Osteocyte (in vitro differentiated cells): ENCODE measurements at regions not wholly inside any gene's neighbourhood (a gene's known extent, or its start where the extent isn't known, plus 50 kb on each side); places are given as distances from the start of the nearest gene placed in this dataset.

Source experiments
- DNase-seq: peaks from one replicate; pipeline ENCODE4 v3.0.0; 2021; ENCODE audit warnings: mixed read lengths; ENCODE audit not compliant: unreplicated experiment; ENCODE audit errors: extremely low spot score
- H3K27ac Mint-ChIP-seq: one replicate; pipeline ENCODE4 v1.8.0; 2021; ENCODE audit warnings: mild to moderate bottlenecking, mixed read lengths; ENCODE audit not compliant: unreplicated experiment
- H3K27me3 Mint-ChIP-seq: one replicate; pipeline ENCODE4 v1.8.0; 2021; ENCODE audit warnings: mixed read lengths; ENCODE audit not compliant: unreplicated experiment
- H3K36me3 Mint-ChIP-seq: one replicate; pipeline ENCODE4 v1.8.0; 2021; ENCODE audit warnings: mixed read lengths; ENCODE audit not compliant: unreplicated experiment
- H3K4me1 Mint-ChIP-seq: one replicate; pipeline ENCODE4 v1.8.0; 2021; ENCODE audit warnings: mixed read lengths; ENCODE audit not compliant: unreplicated experiment
- H3K4me3 Mint-ChIP-seq: one replicate; pipeline ENCODE4 v1.8.0; 2021; ENCODE audit warnings: mild to moderate bottlenecking, moderate library complexity, mixed read lengths; ENCODE audit not compliant: unreplicated experiment
- H3K9me3 Mint-ChIP-seq: one replicate; pipeline ENCODE4 v1.8.0; 2021; ENCODE audit warnings: mixed read lengths; ENCODE audit not compliant: unreplicated experiment
- TF ChIP-seq, protein P1 (sequence below): fragments of 200-600 bp; sonication (generic); IDR thresholded peaks from 2 replicates; pipeline ENCODE4 v1.5.0; 2021; ENCODE audit warnings: antibody characterized with exemption, mild to moderate bottlenecking, moderate library complexity

DNA sequence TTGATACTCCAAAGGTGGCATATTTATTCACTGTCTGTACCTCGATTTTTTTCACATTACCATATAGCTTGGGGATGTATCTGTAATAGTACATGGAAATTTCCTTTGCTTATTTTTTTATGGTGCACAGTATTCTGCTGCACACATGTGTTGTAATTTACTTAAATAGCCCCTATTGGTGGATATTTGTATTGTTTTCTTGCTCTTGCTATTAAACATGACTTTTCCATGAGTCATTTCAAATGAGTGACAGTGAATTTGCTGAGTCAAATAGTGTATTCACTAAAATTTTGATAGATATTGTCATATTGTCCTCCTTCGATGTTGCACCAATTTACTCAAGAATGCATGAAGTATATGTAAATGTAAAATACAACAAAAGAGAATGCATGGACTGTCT, 122.7 kb upstream of the STEAP4 start:
- Mint-ChIP-seq H3K27ac (no peak overlapping the region), H3K9me3 (no peaks in the 10 kb centered on the region), H3K36me3 (no peaks in the 10 kb centered on the region), H3K27me3 (peaks cover 3% of the 10 kb centered on the region), H3K4me3 (no peak overlapping the region), H3K4me1 (no peaks in the 10 kb centered on the region)
- TF ChIP-seq, protein P1, sequence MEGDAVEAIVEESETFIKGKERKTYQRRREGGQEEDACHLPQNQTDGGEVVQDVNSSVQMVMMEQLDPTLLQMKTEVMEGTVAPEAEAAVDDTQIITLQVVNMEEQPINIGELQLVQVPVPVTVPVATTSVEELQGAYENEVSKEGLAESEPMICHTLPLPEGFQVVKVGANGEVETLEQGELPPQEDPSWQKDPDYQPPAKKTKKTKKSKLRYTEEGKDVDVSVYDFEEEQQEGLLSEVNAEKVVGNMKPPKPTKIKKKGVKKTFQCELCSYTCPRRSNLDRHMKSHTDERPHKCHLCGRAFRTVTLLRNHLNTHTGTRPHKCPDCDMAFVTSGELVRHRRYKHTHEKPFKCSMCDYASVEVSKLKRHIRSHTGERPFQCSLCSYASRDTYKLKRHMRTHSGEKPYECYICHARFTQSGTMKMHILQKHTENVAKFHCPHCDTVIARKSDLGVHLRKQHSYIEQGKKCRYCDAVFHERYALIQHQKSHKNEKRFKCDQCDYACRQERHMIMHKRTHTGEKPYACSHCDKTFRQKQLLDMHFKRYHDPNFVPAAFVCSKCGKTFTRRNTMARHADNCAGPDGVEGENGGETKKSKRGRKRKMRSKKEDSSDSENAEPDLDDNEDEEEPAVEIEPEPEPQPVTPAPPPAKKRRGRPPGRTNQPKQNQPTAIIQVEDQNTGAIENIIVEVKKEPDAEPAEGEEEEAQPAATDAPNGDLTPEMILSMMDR, result no peak
- no peak for DNase-seq

DNA sequence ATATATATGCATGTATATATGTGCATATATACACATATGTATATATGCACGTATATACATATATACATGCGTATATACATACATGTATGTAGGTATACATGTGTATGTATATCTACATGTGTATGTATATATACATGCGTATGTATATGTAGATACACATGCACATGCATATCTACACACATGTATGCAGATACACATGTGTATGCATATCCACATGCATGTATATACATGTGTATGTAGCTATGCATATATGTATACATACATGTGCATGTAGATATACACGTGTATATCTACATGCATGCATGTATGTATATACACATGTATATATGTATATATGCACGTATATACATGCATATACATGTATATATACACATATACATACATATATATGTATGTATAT, 95.8 kb upstream of the STEAP4 start:
- no peak overlapping the region for H3K27ac Mint-ChIP-seq
- no peak for DNase-seq
- no peaks in the 10 kb centered on the region for H3K27me3 Mint-ChIP-seq
- TF ChIP-seq, protein P1, result no peak
- H3K36me3 Mint-ChIP-seq, result no peaks in the 10 kb centered on the region
- no peaks in the 10 kb centered on the region for H3K9me3 Mint-ChIP-seq
- H3K4me3 Mint-ChIP-seq, result no peak overlapping the region
- no peaks in the 10 kb centered on the region for H3K4me1 Mint-ChIP-seq

DNA sequence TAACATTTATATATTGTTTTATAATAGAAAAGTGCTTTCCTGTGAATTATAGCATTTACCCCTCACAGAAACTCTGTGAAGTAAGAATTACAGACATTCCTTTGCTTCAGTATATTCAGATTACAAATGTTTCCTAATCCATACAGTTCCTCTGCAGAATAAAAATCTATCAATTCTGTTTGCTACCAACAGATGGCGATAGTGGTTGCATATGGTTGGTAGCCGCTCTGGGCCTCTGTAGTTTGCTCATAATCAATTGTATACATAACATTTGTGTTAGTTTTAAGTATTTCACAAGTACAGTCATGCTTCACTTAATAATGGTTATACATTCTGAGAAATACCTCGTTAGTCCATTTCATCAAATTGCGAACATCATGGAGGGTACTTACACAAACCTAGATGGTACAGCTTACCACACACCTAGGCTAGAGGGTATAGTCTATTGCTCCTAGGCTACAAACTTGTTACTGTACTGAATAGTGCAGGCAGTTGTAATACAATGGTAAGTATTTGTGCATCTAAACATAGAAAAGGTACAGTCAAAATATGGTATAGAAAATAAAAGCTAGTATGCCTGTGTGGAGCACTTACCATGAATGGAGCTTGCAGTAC, 94.4 kb upstream of the STEAP4 start:
- Mint-ChIP-seq H3K27me3 (no peaks in the 10 kb centered on the region), H3K36me3 (no peaks in the 10 kb centered on the region), H3K27ac (no peak overlapping the region), H3K4me3 (no peak overlapping the region), H3K4me1 (no peaks in the 10 kb centered on the region), H3K9me3 (no peaks in the 10 kb centered on the region)
- TF ChIP-seq, protein P1, result peak; percentile 41
- no peak for DNase-seq

DNA sequence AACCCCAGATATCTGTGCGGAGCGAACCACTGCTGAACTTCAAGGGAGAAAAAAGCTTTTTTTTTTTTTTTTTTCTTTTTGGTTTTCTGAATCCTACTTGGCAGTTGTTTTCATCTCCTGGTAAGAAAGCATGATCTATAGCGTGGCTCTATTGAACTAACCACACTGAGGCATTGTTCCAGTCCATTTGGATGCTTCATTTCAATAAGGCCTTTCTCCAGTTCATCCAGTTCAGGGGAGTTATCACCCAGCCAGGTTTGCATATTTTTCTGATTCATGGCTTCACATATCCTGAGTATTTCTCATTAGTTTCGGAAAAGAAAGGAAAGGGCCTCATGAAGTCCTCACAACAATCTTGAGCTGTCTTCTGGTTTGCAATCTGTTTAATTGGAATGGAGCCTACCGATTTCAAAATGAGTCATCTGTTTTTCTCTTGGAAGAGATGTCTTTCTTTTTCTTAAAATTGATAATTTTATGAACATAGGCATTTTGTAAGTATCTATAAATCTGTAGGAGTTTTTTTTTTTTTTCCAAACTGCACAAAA, 93.1 kb upstream of the STEAP4 start:
- Mint-ChIP-seq H3K9me3 (no peaks in the 10 kb centered on the region), H3K36me3 (no peaks in the 10 kb centered on the region), H3K4me3 (no peak overlapping the region), H3K27ac (no peak overlapping the region), H3K27me3 (no peaks in the 10 kb centered on the region), H3K4me1 (no peaks in the 10 kb centered on the region)
- TF ChIP-seq, protein P1, result no peak
- no peak for DNase-seq

DNA sequence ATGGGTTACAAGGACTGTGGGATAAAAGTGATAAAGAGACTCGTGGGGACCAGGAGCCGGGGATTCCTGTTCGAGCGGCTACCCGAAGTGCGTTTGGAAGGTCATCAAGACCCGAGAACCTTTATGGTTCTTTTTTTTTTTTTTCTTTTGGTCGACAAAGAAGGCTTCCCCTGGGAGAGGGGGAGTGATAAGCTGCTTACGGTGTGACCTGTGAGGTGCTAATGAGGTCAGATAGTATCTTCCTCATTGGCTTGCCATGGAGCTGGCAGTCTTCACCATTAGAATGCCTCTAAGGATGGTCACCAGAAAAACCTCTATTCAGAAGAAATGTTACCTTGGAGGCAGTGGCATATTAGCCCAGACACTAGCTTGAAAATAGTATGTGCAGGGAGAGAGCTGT, 92.3 kb upstream of the STEAP4 start:
- Mint-ChIP-seq H3K9me3 (no peaks in the 10 kb centered on the region), H3K4me1 (no peaks in the 10 kb centered on the region), H3K36me3 (no peaks in the 10 kb centered on the region), H3K27ac (no peak overlapping the region), H3K4me3 (no peak overlapping the region), H3K27me3 (no peaks in the 10 kb centered on the region)
- no peak for DNase-seq
- TF ChIP-seq, protein P1, result no peak
